ENCODE measurements at regions not wholly inside any gene's neighbourhood (a gene's known extent, or its start where the extent isn't known, plus 50 kb on each side); places are given as distances from the start of the nearest gene placed in this dataset.

DNA sequence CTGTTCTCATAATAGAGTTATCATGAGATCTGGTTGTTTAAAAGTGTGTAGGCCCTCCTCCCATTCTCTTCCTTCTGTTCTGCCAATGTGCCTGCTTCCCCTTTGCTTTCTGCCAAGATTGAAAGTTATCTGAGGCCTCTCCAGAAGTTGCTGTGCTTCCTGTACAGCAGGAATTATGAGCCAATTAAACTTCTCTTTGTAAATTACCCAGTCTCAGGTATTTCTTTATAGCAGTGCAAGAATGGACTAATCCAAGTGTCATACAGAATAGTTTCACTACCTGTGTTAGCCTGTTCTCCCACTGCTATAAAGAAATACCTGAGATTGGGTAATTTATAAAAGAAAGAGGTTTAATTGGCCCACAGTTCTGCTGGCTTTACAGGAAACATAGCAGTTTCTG, 100.0 kb downstream of the CD24 start:
- no peak for TF ChIP-seq GATA2 (IDR thresholded peaks at IDR 0.05; ENCODE audit: low read depth, low read length)
- TF ChIP-seq GATA3 (IDR thresholded peaks at IDR 0.05; ENCODE audit: low read depth, low read length): no peak

DNA sequence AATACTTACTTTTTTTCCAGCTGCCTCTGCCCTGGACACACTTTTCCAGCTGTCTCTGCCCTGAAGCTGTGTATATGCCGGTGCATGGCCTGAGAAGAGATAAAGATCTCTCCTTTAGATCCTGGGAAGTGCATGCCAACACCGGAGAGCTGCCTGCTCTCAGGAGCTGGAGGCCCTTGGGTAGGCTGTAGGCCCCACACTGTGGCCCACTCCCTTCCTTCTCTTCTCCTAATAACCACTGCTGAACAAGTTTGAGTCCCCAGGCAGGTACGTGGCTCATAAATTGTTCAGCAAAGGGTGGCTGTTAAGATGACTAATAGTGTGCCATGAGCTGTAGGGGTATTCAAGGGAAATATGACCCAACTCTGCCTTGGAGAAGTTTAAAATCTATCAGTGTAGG, 102.5 kb downstream of the CD24 start:
- TF ChIP-seq GATA3 (IDR thresholded peaks at IDR 0.05; ENCODE audit: low read depth, low read length): 0 out of 2 replicates have a peak, but pooled peaks have one; percentile 28
- peak; percentile 89 for TF ChIP-seq GATA2 (IDR thresholded peaks at IDR 0.05; ENCODE audit: low read depth, low read length)

DNA sequence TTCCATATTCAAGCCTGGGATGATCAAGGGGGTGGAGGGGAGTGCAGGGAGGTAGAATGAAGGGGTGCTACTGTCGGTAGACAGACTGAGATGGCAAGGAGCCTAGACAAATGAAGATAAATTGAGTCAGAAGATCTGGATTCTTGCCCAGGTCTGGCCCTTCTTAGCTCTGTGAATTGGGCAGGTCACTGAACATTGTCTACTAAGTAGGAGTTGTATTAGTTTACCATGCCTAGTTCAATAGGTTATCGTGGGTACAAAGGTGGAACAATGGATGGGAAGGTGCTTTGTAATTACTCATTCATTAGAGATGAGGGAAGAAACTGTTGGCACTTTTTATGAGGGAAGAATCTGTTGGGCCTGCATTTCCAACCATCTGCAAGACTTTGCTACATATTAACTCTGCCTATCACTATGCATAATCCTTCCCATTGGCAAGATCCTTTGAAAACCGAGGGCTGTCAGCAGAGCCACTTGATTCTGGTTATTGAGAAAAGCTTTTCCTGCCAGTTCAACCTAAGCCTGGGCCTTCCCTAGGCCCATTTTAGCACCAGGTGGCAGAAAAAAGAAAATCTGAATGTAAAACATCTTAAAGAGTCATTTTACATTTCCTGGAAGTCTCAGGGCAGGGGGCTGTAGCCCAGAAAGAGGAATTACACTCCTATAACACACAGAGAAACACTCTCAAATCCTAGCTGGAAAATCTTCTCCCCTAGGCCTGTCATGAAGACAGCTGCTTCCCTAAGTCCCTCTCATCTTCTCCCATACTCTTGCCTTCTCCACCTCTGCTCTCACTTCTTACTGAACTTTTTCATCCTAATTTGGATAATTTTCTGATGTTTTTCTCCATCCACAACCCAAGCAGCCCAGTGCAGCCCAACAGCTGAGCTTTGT, 103.5 kb downstream of the CD24 start:
- TF ChIP-seq GATA3 (IDR thresholded peaks at IDR 0.05; ENCODE audit: low read depth, low read length): no peak

DNA sequence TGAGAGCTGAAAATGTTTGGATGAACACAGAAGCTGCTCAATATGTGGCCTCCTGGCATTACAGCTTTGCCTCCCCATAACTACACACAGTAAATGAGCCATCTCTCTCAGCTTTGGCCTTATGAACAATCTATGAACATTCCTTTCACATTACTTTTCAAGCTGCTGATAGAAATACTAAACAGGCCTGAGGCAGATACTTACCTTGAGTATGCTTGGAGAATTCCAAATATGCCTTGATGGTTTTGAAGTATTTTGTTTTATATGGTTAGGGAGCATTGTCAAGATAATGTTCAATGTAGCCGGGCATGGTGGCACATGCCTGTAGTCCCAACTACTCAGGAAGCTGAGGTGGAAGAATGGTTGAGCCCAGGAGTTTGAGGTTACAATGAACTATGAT, 104.5 kb downstream of the CD24 start:
- TF ChIP-seq GATA2 (IDR thresholded peaks at IDR 0.05; ENCODE audit: low read depth, low read length) (no peak), GATA3 (IDR thresholded peaks at IDR 0.05; ENCODE audit: low read depth, low read length) (no peak)

DNA sequence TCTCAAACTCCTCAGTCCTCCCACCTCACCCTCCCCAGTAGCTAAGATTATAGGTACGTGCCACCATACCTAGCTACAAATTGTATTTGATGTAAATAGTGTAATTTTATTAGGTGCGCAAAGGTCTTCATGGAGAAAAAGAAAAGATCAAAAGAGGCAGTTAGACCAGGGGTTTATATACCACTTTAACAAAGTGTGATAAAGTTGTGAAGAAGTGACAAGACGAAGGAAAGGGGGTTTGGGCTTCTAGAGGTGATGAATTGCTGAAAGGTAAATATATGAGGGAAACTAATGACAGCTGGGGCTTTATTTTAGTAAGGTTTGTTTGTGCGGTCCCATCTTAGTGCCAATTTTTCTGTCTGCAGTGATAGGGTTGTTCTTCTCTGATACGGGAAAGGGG, 105.3 kb downstream of the CD24 start:
- TF ChIP-seq GATA3 (IDR thresholded peaks at IDR 0.05; ENCODE audit: low read depth, low read length): no peak
- no peak for TF ChIP-seq GATA2 (IDR thresholded peaks at IDR 0.05; ENCODE audit: low read depth, low read length)

DNA sequence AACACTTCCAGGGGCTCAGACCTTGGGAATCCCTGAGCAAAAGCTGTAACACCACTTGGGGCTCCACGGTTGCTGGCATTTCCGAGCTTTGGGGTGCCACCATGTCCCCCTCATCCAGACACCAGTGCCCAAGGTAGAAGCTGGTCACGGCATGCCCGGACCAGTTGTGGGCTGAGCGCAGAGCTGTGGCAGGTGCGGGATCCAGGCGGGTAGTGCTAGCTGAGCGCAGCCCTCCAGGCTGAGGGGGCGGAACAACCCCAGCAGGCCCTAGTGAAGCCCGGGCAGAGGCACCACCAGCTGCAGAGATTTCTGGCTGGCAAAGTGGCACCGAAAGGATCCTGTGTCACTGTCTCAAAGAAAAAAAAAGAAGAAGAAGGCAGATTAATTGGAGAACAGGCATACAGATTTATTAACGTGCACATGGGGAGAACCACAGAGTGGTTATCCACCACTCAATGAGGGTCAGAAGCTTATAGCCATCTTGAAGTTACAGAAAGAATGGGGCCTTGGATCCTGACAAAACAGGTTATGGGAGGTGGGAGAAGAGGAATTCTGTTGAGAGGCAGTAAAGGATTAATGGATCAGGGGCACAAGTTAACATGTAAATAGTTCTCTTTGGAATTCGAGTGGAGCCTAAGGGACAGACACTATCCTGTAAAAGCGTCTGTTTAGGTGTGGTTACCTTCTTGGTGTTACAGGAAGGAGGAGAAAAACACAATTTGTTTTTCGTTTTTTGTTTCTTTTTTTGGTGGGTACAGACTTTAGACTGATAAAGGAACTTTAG, 107.5 kb downstream of the CD24 start:
- TF ChIP-seq GATA2 (IDR thresholded peaks at IDR 0.05; ENCODE audit: low read depth, low read length) (no peak), GATA3 (IDR thresholded peaks at IDR 0.05; ENCODE audit: low read depth, low read length) (no peak)

DNA sequence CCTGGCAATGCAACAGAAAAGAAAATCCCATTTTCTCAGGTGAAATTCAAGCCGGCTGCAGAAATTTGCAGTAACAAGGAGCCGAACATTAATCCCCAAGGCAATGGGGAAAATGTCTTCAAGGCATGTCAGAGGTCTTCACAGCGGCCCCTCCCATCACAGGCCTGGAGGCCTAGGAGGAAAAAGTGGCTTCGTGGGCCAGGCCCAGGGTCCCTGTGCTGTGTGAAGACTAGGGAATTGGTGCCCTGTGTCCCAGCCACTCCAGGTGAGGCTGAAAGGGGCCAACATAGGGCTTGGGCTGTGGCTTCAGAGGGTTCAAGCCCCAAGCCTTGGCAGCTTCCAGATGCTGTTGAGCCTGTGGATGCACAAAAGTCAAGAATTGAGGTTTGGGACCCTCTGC, 111.7 kb downstream of the CD24 start:
- no peak for TF ChIP-seq GATA3 (IDR thresholded peaks at IDR 0.05; ENCODE audit: low read depth, low read length)
- no peak for TF ChIP-seq GATA2 (IDR thresholded peaks at IDR 0.05; ENCODE audit: low read depth, low read length)

DNA sequence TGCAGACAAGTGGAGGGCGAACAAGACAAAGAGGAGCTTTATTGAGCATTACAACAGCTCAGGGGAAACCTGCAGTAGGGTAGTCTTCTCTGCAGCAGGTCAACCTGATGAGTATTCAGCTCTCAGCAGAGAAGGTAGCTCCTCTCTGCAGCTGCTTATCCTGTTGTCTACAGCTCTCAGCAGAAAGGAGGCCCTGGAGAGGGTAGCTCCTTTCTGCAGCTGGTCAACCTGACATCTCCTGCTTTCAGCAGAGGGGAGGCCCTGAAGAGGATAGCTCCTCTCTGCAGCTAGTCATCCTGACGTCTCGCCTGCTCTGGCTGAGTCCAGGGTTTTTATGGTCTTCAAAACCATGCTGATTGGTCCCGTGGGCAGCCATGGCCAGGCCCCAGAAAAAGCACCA, 113.6 kb downstream of the CD24 start:
- TF ChIP-seq GATA2 (IDR thresholded peaks at IDR 0.05; ENCODE audit: low read depth, low read length): no peak
- TF ChIP-seq GATA3 (IDR thresholded peaks at IDR 0.05; ENCODE audit: low read depth, low read length): no peak

DNA sequence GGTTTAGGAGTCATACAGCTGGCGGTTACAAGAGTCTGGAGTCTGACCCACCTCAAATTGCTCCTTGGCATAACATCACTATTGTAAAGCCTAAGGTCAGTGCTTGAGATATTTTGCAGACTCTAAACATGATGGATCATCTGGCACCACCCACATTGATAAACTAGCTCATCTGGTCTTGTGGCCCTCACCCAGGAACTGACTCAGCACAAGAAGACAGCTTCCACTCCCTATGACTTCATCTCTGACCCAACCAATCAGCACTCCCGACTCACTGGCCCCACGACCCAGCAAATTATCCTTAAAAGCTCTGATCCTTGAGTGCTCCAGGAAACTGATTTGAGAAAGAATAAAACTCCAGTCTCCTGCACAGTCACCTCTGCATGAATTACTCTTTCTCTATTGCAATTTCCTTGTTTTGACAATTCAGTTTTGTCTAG, 115.9 kb downstream of the CD24 start:
- TF ChIP-seq GATA3 (IDR thresholded peaks at IDR 0.05; ENCODE audit: low read depth, low read length) (no peak), GATA2 (IDR thresholded peaks at IDR 0.05; ENCODE audit: low read depth, low read length) (no peak)

DNA sequence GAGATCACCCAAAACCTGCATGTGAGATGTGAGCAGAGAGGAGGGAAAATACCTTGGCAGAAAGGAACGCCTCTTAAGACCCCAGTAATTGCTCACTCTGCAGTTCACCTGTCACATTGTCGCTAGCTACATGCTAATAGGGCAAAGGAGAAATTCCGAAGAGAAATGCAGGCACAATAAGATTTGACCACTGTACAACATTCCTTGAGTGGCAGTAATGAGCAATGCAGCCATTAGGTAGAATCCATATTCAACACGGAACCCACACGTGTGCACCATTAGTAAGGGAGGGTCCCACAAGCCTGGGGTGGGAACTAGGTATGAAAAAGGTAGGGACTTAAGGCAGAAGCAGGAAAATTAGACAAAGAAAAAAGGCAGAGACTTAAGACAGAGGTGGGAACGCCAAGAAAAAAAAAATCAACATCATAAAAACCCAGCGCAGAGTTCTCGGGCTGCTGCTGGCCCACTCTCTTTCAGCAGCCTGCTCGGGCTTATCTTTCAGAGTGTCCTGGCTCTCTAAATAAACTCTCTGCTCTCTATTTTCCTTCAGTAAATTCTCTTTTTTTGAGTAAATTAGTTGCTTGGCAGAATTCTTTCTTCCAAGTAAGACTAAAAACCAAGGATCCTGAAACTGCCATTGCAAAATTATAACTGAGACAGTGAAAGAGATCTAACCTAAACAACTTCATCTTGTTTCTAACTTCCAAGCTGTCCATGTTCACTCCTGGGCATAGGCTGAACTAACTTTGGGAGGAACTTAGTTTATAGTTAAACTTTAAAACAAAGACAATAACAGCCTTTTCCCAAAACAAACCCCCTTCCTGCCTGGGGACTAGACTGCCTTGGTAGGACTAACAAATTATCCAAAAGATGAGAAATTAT, 116.5 kb downstream of the CD24 start:
- no peak for TF ChIP-seq GATA2 (IDR thresholded peaks at IDR 0.05; ENCODE audit: low read depth, low read length)

DNA sequence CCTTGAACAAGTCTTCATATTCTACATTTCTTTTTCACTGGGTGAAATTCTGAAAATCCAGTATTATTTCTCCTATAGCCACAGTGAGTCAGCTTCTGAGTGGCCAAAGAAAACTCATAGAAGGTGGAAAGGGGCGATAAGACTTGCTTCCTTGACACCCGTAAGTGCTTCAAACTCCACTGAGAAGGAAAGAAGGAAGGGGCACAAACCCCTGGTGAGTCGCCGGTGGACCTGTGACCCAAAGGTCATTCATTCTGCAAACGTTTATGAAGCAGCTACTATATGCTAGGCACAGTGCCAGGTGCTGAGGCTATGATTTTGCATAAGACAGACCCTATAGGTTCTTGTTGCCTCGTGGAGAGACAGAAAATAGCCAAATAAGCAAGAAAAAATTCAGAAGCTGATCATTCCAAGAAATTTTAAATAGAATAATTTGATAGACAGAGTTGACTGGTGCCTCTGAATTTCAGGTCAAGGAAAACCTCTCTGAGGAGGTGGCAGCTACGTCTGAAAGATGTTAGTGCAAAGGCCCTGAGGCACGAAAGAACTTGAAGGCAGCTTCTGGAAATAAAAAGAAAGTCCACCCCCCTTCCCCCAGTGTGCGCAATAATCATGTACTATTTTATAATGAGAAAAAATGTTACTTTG, 118.2 kb downstream of the CD24 start:
- TF ChIP-seq GATA3 (IDR thresholded peaks at IDR 0.05; ENCODE audit: low read depth, low read length) (no peak), GATA2 (IDR thresholded peaks at IDR 0.05; ENCODE audit: low read depth, low read length) (no peak)

DNA sequence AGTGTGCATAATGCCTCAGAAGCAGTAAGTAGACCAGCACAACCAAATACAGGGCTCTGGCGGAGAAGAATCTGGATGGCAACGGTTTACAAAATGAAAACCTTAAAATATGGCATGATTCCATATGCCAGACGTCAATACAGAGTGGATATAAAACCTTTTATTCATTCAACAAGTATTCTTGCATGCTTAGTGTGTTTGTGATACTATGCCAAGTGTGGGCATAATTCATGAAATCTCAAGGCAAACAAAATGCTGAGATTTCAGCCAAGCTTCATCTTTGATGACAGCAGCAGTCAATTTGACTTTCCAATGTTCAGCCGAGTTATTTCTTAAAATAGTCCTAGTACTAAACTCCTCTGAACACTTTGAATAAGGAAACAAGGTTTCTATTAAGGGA, 119.4 kb downstream of the CD24 start:
- TF ChIP-seq GATA2 (IDR thresholded peaks at IDR 0.05; ENCODE audit: low read depth, low read length) (no peak), GATA3 (IDR thresholded peaks at IDR 0.05; ENCODE audit: low read depth, low read length) (no peak)

DNA sequence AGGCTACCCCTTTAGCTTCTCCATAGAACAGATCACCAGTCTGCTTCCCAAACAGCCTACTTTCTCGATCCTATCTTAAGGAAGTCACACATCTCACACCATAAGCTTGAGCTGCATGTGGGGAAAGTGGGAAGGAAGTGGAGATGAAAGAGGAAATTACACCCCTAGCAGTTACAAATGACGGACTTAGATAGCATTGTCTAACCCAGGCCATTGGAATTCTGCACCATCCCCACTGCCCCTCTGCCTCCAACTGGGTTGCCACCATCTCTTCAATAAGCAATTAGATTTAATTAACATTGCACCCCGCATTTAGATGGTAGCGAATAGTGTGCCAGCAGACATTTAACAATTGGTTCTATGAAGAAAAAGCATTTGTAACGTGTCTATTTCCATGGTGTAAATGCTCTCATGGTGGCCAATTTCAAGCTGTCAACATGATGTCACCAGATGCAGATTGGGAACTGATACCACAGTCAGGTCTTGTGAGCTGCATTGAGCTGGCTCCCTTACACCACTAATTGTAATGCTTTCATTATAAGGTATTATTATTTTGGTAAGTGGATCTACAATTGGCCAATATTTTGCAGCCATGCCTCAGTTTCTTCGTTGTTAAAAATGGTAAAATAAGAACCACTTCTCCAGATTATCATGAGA, 124.7 kb downstream of the CD24 start:
- TF ChIP-seq GATA3 (IDR thresholded peaks at IDR 0.05; ENCODE audit: low read depth, low read length): no peak
- no peak for TF ChIP-seq GATA2 (IDR thresholded peaks at IDR 0.05; ENCODE audit: low read depth, low read length)

Measured in SH-SY5Y (cell line).